ENCODE measurements at regions not wholly inside any gene's neighbourhood (a gene's known extent, or its start where the extent isn't known, plus 50 kb on each side); places are given as distances from the start of the nearest gene placed in this dataset.

GRCh38 chr13:58452123-58452623 is 820.6 kb downstream of the PCDH17 start:
- TF ChIP-seq CTCF (IDR thresholded peaks at IDR 0.05) (no peak), POLR2A (IDR thresholded peaks at IDR 0.05) (no peak), EP300 (IDR thresholded peaks at IDR 0.05) (no peak)

Measured in tibial nerve (tissue), 4 donors.